ENCODE measurements at regions not wholly inside any gene's neighbourhood (a gene's known extent, or its start where the extent isn't known, plus 50 kb on each side); places are given as distances from the start of the nearest gene placed in this dataset.

- no peak for TF ChIP-seq POLR2A (IDR thresholded peaks at IDR 0.05)
- TF ChIP-seq EP300 (IDR thresholded peaks at IDR 0.05): no peak
These were observed 137.7 kb downstream of the NEUROD6 start for GRCh38 chr7:31202801-31203200.
